SH-SY5Y (cell line): ENCODE measurements at regions not wholly inside any gene's neighbourhood (a gene's known extent, or its start where the extent isn't known, plus 50 kb on each side); places are given as distances from the start of the nearest gene placed in this dataset.

ENCODE experiments used
- GATA2 ChIP-seq: IDR thresholded peaks from 2 replicates; pipeline ENCODE4 v1.6.1; 2011; ENCODE audit warnings: mild to moderate bottlenecking, low read depth, low read length
- GATA3 ChIP-seq: IDR thresholded peaks from 2 replicates; pipeline ENCODE4 v1.6.1; 2011; ENCODE audit warnings: low read depth, mild to moderate bottlenecking, low read length, moderate library complexity

- TF ChIP-seq GATA2 (no peak), GATA3 (no peak)
Observed at GRCh38 chr2:126769118-126769517, 113.2 kb downstream of the GYPC start.
